GM19035 (cell line): ENCODE measurements at regions not wholly inside any gene's neighbourhood (a gene's known extent, or its start where the extent isn't known, plus 50 kb on each side); places are given as distances from the start of the nearest gene placed in this dataset.

ENCODE experiments used
- ATAC-seq: cut with Tn5 transposase; IDR thresholded peaks from one replicate; pipeline ENCODE4 v1.9.1; 2021; ENCODE audit not compliant: unreplicated experiment

DNA sequence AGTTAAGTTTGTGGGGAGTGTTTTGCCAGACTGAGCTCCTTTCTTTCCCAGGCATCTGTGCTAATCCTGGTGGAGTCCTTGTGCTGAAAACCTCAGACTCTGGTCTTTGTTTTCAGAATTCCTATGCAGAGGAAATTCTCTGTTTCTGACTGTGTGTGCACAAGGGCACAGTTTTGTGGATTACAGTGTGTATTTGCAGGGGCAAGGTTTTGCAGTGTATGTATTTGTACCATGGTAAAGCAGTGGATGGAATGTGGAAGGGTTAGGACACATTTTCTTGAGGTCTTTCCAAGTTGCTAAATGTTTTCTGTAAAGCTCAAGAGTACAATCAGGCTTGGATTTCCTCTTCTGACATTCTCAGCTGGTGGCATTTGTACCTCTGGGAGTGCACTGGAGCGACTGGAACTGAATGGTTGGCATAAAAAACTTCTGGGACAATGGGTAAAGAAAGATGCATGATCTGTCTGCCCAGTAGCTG lies 139.5 kb upstream of the RND3 start:
- ATAC-seq, result no peak

DNA sequence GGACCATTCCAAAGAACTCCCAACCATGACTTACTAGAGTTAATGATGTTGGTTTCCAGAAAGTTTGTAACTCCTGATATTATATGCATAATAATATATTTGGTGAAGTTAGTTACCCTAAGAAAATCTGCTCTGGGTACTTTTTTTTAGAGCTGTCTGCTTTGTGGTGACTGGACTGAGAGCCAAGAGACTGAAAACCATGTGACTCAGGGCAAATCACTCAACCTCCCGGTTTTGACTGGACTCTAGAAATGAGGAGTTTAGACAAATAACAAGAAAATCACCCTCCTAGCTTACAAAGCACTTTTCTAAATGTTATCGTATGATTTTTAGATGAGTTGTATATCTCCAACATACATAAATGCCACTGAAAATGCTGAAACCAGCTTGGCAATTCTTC lies 138.3 kb upstream of the RND3 start:
- no peak for ATAC-seq

DNA sequence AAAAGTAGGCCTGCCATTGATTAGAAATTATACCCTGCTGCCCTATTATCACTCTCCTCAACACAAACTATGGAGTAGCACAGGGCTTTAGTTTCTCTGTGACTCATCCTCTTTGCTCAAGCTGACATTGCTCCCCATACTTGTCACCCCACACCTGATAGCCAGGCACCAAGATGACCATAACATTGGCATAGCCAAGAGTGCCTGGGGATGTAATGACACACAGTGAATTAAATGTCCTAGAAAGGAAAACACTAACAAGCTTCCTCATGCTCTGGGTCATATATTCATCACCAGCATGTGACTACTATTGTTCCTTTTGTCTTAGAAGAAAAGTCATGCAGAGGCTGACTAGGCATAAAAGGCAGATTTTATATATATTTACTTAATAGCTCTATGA lies 137.8 kb upstream of the RND3 start:
- no peak for ATAC-seq

DNA sequence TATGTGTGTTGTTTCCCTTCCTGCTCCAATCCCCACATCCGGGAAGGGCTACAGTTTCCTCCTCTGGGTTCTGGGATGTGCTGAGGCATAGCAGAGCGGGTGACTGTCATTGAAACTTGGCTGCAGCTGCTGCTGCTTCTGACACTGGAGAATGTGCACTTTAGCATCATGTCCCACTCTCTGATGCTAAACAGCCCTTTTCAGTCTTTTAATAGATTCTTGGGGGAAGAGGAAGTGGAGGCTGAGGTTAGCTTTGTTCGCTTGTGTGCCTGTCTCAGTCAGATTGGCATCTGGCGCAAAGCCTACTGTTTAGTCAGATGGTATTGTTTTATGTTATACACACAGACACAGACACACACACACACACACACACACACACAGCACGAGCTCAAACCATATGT lies 136.5 kb upstream of the RND3 start:
- no peak for ATAC-seq

DNA sequence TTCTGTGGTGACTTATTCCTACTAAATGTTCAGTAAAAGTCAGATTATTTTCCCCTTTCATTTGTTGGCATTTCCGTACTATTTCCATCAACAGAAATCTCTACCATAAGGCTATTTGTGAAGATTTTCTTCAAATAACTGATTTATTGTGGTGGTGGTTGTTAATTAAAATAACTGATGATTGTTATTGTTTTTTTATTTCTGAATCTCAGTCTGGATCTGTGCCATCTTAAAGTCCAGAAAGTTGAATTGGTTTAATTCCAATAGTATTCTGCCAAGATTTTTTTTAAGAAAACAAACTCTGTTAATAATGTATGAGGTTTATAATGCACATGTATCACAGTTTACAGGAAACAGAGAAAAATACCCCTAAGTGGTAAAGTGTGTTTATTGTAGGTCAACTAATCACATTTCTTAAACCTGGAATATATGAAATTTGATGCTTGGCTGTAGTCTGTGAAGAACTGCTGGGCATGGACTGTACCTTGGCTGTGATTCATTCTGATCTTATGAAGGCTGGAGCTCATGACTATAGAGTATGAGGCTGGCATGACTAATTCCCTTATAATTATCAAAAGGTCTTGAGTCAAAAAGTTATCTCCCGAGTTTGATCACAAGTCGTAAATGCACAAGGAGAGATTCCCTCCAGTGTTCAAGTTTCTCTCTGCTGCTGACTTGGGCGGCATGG lies 134.2 kb upstream of the RND3 start:
- ATAC-seq, result no peak

DNA sequence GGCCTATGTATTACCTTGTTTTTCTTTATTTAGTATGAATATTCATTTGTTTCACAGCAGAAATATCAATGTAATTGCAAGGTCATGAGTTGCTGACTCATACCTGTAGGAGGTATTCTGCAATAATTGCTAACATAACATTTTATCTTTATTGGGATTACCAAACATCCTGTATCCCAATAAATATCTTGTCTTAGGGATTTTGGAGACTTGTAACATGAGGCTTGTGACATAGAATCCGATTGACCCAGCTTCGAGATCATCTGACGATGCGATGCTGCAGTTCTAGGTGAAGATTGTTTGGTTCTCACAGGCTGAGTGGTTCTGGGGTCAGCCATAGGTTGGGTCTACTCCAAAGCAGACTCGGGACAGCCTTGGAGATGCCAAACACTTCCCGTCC lies 133.4 kb upstream of the RND3 start:
- no peak for ATAC-seq

DNA sequence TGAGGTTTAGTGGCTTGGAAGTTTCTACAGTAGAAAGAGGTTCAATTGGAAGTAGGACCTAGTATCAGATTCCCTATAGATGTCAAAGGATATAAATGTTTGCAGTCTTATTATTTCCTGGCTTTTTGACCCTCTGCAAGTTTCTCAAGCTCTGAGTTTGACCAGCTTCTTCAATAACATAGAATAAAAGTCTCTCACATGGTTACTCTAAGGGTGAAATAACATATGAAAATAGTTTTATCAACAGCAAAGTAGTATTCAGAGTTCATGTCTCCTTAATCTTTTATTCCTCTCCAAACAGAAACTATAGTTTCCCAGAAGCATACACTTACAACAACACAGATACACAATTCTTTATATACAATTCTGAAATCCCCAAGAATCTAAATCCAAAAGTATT lies 132.9 kb upstream of the RND3 start:
- no peak for ATAC-seq

DNA sequence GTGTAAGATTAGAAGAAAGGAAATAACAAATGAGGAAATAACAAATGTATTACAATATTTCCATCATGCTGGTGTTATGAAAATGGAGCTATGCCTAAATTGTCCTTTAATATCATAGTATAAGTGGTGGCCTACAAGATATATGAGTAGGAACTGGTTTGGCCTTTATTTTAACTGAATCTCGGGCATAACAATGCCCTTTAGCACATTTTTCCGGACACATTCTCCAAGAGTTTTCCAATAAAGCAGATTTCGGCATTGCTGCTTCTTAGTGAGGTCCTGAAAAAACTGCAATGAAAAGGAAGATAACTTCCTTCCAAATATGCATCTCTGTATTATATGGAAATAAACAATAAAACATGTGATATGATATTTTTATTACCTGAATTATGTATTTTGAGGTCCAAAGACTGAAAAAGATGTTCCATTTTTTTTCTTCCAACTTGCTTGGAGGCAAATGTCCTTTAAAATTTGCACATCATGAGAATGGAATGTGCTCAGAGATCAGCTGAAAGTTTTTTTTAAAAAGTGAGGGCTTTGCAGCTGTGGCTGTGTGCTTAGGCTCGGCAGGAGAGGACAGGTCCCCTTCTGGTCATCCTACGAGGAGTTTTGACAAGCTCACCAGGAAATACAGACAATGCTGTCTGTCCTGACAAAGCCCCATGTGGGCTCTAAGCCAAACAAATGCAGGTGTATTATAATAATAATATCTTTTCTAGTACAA lies 132.3 kb upstream of the RND3 start:
- ATAC-seq, result no peak

DNA sequence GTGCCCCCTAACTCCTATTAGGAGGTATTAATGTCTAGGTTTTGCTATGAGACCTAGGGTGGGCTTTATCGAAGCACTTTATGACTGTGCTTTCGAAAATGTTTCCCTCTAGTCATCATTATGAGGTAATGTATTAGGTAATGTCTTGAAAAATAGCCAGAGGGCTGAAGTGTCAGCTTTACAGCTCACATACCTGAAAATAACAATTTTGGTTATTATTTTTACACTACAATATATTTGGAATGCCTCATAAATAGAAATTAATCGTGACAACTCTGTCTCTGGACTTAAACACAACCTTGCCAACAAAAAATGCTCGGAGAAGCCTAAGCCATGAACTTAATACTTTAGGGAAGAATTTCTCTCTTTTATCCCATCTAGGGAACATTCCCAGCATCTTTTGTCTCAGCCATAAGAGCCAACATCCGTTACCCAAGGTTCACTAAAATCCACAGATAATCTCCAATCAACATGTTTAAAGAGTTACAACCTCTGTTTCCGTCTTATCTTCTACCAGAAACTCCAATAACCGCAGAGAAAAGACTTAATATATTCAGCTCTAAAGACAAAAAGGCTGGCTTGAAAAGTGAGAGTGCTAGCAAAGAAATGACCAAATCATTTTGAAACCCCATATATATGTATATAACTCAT lies 130.9 kb upstream of the RND3 start:
- no peak for ATAC-seq

DNA sequence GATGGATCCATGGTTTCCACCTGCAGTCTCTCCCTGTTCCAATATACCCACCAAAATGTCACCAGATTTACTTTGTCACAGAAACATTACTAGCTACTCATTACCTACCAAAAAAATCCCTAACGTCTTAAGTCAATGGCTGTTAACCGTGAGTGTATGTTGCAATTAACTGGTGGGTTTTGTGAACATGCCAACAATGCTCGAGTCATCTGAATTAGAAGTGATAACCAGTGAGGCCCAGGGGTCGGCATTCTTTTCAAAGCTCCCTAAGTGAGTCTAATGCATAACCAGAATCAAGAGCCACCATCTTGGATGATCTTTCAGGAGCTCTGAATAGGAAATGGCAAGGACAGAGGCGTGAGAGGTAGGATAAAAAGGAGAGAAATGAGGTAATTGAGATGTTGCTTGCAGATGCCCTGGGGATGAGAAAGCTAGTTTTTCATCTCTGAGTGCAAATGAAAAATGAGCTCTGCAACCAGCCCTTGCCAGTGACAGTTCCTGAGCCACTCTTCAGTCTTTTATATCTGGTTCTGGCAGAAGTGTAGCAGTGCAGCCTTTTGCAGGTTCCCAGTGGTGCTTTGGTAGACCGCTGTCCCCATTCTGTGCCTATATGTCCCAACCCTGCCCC lies 130.0 kb upstream of the RND3 start:
- no peak for ATAC-seq

DNA sequence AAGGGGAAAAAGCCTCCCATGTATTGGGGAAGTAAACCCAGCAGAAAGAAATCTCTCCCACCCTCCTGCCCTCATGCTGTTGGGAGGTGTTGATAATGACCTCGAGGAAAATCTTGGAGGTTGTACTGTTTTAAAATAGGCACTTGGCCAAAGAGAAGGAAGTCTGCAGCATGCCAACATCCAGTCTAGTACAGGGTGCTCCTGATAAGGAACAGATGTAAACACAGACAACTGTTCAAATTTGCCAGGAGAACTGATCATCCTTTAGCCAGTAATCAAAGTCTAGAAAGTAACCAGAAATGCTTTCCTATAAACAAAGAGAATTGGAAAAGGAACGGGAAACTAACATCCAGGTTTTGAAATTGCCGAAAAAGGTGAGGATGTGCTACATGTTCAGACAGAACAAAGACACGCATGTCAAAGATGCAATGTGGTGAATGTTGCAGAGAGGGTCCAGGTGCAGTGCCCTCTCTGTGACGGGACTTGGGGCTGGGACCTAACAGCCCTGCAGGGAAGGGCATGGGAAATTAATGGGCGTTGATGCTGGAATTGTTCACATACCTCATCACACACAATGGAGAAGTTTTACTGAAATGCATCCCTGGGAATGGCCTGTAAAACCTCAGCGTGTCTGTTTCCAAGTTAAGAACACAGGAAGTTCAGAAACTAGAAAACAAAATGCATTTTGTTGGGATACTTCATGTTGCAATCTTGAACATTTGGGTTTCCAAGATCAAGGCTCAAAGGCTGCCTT lies 125.7 kb upstream of the RND3 start:
- ATAC-seq, result no peak

DNA sequence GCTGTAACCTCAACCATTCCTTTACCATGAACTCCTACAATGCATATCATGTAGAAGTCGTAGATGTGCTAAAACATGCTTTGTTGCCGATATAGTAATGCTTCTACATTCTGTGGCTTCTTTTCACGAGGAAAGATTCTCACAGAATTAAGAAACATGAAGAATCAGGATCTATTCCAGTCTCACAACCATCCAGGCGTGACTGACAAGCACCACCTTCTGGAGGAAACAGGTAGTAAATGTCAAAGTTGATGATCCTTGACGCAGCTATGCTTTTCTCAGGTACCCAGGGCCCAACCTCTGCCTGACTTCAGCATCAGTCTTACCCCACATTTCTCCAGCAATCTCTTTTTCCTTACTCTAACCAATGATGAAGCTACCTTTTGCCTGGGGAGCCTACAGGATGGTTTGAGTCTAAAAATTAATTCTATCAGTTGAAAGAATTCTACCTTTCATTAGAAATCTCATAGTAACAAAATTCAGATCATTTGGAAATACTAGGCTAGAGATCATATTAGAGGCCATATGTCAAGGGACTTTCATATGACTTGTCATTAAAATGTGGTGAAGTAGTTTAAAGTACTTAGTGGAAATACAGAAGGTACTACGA lies 123.3 kb upstream of the RND3 start:
- peak; percentile 77 for ATAC-seq

DNA sequence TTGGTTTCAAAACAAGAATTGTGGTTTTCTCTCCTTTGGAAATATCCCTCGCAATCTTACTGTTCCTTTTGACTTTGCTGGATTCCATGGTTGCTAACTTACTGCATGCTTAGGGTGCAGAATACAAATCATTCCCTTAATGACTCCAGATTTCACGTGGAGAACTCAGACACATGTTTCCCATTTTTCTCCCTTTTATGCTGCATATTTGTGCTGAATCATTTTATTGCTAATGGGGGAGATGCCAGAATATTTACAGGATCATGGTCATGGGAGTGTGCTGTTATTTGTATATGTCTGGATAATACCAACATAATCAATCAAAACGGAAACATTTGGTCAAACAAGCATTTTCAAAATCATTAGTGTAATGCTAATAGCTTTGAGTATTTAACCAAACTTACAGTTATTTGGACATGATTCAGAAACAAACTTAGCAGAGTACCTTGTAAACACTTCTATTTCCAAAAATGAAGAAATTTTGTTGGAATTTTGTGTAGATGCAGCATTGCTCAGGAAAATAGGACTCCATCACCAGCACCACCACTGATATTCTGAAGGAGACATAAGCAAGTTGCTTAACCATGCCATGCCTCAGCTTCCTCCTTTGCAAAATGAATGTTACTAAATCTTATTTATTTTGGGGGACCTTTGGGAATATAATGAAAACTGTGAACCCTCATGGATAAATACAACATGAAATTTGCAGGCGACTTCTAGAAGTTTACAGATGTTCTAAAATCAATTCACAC lies 122.5 kb upstream of the RND3 start:
- no peak for ATAC-seq

DNA sequence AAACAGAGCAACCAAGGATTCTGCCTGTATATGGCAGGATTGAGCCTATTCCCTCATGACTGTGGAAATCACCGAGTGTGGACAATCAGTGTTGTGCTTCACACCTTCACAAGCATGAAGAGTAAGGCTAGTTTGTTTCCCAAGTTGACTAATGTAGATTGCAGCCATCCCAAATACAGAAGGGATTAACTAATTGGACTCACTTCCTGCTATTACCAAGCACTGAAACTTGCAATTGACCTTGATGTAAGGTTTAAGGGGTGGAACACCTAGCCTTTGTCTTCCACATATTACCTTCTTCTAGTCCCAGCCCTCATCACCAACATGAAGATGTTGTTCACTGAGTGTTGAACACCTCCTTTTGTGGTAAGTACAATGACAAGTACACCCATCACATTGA lies 120.9 kb upstream of the RND3 start:
- no peak for ATAC-seq

DNA sequence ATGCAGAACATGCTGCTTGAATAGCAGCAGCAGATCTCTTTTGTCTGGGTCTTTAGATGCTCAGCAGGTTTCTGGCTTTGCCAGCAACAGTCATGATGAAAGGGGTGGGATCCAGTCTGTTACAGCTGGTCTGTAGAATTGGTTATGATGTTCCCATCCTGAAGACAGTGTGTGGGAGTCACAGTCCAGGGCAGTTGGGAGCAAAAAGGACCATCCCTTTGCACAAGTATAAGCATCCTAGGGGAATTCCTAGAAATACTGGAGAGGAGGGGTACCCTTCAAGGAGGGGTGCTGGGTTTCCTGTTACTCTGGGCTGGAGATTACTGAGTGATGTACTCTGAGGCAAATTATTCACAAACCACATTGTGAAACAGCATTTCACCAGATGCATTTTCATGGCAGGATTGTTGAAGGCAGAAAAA lies 119.9 kb upstream of the RND3 start:
- ATAC-seq, result no peak

DNA sequence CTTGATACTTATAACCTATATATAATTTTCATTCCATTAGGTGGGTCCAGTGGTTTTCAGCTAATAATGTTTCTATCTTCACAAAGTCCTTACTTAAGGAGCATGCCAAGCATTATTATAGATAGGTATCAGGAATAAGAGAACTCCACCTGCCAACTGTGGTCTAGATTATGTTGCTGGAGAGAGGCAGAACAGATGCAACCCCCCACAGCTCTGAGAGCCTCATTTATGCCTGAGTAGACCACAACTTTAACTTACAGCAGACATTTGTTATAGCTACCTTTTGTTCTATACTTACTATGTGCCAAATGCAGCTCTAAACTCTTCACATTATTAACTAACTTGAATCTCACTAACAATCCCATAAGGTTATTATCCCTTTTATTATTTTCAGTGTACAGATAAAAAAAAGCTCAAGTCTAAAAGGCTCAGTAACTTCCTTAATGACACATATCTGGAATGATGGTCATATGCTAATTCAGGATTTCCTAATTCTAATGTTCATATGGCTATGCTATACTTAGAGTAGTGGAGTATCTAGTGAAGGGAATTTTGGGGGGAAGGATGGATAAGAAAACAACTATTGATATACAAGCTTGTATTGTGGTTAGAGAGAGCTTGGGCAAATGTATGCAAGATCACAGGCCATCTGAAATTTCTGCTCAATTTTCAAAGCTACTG lies 119.1 kb upstream of the RND3 start:
- no peak for ATAC-seq

DNA sequence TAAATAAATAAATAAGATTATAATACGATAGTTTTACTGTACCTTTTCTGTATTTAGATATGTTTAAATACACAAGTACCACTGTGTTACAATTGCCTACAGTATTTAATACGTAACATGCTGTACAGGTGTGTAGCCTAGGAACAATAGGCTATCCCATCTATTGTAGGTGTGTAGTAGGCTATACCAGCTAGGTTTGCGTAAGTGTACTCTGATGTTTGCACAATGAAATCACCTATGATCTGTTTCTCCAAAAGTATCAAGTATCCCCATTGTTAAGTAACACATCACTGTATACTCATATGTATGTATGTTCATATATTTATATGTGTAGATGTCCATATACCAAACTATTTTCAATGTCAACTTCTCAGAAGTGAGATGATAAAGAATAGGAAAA lies 118.2 kb upstream of the RND3 start:
- ATAC-seq, result no peak

DNA sequence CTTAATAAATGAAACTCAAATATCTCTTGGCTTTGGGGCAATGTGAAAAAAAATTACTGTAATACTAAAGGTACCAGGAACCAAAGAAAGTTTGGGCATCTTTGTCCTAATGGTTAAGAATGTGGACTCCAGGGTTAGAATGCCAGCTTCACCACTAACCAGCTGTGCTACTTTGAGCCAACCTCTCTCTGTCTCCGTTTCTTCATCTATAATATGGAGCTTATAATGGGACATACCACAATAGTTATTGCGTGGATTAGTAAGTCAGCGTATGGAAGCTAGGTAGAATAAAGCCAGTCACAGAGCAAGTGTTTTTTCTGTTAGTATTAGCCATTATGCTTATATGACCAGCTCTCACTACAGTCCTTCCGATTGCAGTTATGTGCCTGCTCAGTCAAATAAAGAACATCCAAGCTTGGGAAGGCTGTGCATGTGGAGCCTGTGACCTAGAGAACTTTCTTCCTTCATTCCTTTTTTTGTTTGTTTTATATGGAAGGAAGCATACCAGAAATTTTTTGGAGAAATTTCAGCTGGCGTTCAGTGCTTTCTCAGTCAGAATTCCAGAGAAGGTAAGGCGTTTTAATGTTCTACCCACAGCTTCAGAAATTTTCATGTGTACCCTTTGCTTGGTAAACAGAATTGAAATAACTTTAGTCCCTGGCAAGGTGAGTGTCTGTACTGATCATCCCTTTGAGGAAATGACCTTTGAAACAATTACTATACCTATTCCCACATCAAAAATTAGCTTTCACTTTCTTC lies 114.0 kb upstream of the RND3 start:
- ATAC-seq, result no peak

DNA sequence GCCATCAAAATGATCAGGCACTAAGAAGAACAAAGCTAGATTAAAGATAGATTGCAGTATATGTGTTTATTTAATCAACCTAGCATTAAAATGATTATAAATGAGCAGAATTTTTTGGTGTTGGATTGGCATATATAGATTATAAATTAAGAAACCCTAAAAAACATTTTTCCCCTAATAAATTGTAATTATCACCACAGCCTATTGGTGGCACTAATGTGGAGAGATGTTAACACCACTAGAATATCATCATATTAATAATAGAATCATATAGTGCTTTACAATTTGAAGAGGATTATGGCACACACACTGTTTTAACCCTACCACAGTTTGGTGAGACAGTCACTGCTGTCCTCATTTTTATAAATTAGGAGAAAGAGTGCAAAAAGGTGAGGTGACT lies 112.4 kb upstream of the RND3 start:
- no peak for ATAC-seq
